Pancreas (tissue), 10 donors: ENCODE measurements at regions not wholly inside any gene's neighbourhood (a gene's known extent, or its start where the extent isn't known, plus 50 kb on each side); places are given as distances from the start of the nearest gene placed in this dataset.
"Not testable (repeated sequence)": the region's sequence is repeated elsewhere in the genome, so short reads cannot be mapped to it uniquely, and the experiment has no call there.

Source experiments
- ATAC-seq, 4 donors: fragments of 200-7000 bp; cut with Tn5 transposase; one replicate each; pipeline versions ENCODE4 v1.8.0 to v1.9.1; 2020; ENCODE audit warnings: mild to moderate bottlenecking in 4 of 4, moderate library complexity in 4 of 4
- DNase-seq, 6 donors: peaks; one replicate each; pipeline ENCODE4 v3.0.0-alpha.2; 2020
- FAIRE-seq: peaks from 2 replicates; lab custom pipeline; 2012; peaks lifted over from hg19 to GRCh38; lab: Jason Lieb, UNC
- H3K27ac ChIP-seq, 4 donors: fragments of 200-600 bp; sonication (generic); 1 replicate in 3 of 4; 2 replicates in 1 of 4; pipeline versions ENCODE4 v1.5.0 to v1.8.0; 2020
- H3K27me3 ChIP-seq, 4 donors: fragments of 200-600 bp; one replicate each; pipeline ENCODE4 v1.8.0; 2021
- H3K36me3 ChIP-seq, 3 donors: fragments of 200-600 bp; sonication (generic) in 1 of 3; one replicate each; pipeline versions ENCODE4 v1.5.0 to v1.8.0; 2020 to 2021
- H3K4me1 ChIP-seq, 3 donors: fragments of 200-600 bp; one replicate each; pipeline ENCODE4 v1.8.0; 2021
- H3K4me3 ChIP-seq, 4 donors: fragments of 200-600 bp; sonication (generic) in 2 of 4; one replicate each; pipeline versions ENCODE4 v1.5.0 to v1.8.0; 2020 to 2021
- H3K9me3 ChIP-seq, 4 donors: fragments of 200-600 bp; one replicate each; pipeline ENCODE4 v1.8.0; 2021
- CTCF ChIP-seq, 4 donors: fragments of 200-600 bp; sonication (generic) in 3 of 4; IDR thresholded peaks; one replicate each; pipeline versions ENCODE4 v1.5.0 to v1.8.0; 2021; ENCODE audit warnings: antibody characterized with exemption in 4 of 4
- WGBS, 2 donors: extraction: QIAGEN DNeasy Blood & Tissue Kit; methylation state at CpG; one replicate each; pipeline ENCODE4 v1.1.7; 2013; 5-methylcytosine and 5-hydroxymethylcytosine counted together
- intact Hi-C, 3 donors: fragments of 100-400 bp; cut with DNase I; formaldehyde crosslinking; loops; one replicate each; pipeline versions ENCODE4 v1.11.1 to v1.14.2; 2022
- donor health status: healthy with polysubstance abuse.
- donor health status: DM: no; HTN: no; CAD: no; lungs with moderate emphysema.
- donor health status: DM: no; HTN: no; CAD: no.
- donor health status: control.
- donor health status: control.
- donor health status: Bipolar disorder and iron deficiency.
- donor health status: DM: yes; HTN: yes; CAD: no.
- donor health status: DM: no; HTN: no; CAD: no.
- donor health status: DM: no; HTN: no; CAD: no.
- donor health status: DM: yes; HTN: yes; CAD: no.

DNA sequence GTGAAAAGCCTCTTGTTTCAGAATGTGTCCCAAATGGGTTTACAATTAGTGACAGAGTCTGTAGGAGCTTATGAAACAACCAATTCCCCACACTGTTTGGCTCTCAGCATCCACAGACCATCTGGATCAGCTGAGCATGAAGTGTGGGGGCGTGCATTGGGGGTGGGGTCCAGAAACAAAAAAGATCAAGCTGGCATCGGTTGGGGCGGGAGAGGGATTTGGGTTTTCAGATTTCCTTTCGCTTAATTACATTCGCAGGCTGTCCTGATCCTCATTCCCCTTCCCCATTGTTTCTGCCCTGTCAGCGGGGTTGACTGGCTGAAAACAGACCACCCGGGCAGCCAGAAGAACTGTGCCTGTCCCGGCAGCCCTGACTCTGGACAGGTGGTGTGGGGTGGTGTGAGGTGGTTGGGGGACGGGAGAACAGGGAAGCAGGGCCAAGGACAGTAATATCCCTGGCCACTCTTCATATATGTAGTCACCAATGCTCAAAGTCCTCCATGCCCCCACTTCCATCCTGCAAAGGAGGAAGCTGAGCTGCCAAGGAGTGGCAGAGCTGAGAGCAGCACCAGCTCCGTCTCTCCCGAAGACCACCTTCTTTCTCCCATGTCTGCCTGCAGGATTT is 92.0 kb downstream of the IER5 start:
- 64 to 66% methylated on average over 11 of the region's 11 CpGs for WGBS, 2 donors
- intact Hi-C loops: loop anchor here in 1 of 3 donors (10.0 kb wide), 1 partner anchor 244 kb away; no protein-coding TSS in a partner anchor
- FAIRE-seq (no peak), ATAC-seq (peak in 2 of 4 donors; percentile 13 to 33), DNase-seq (no peak)
- Histone ChIP-seq H3K4me3 (no peak overlapping the region), H3K27ac (no peak overlapping the region), H3K36me3 (no peaks in the 10 kb centered on the region), H3K27me3 (no peaks in the 10 kb centered on the region), H3K4me1 (no peaks in the 10 kb centered on the region), H3K9me3 (no peaks in the 10 kb centered on the region)
- no peak for TF ChIP-seq CTCF (IDR thresholded peaks at IDR 0.05)

- FAIRE-seq: no peak
- Histone ChIP-seq H3K36me3 (no peaks in the 10 kb centered on the region), H3K4me1 (no peaks in the 10 kb centered on the region), H3K4me3 (no peak overlapping the region), H3K27ac (no peak overlapping the region), H3K9me3 (no peaks in the 10 kb centered on the region), H3K27me3 (no peaks in the 10 kb centered on the region)
- ATAC-seq: no peak
- 64 to 66% methylated on average over 10 to 11 of the region's 11 CpGs for WGBS, 2 donors
- TF ChIP-seq CTCF (IDR thresholded peaks at IDR 0.05): no peak
- no peak for DNase-seq
- intact Hi-C loops: loop anchor here in 1 of 3 donors (10.0 kb wide), 1 partner anchor 243 kb away; no protein-coding TSS in a partner anchor
Observed at GRCh38 chr1:181181792-181182585, 93.5 kb downstream of the IER5 start.

DNA sequence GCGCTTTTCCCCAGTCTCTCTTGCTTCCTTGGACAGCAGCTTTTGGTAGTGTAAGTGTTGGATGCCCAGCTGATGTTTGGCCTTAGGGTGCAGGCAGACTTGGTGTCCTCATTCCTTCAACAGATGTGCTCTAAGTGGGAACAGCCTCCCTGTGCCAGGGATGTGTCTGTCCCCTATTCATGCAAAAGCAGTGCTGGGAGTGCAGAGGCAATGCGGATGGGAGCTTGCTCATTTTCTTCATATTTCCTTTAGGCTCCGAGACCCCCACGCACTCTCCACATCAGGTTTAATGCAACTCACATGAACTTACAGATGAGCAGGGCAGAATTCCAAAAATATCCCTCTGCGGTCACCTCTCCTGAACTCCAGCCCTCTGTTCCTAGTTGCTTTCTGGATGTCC is 96.1 kb downstream of the IER5 start:
- DNase-seq: no peak
- Histone ChIP-seq H3K27me3 (no peaks in the 10 kb centered on the region), H3K9me3 (no peaks in the 10 kb centered on the region), H3K4me3 (no peak overlapping the region), H3K4me1 (no peaks in the 10 kb centered on the region), H3K27ac (no peak overlapping the region), H3K36me3 (no peaks in the 10 kb centered on the region)
- intact Hi-C loops: loop anchor here in 1 of 3 donors (10.0 kb wide), 1 partner anchor 240 kb away; no protein-coding TSS in a partner anchor
- no peak for TF ChIP-seq CTCF (IDR thresholded peaks at IDR 0.05)
- FAIRE-seq: no peak
- ATAC-seq: no peak
- 74 to 84% methylated on average over 5 of the region's 5 CpGs for WGBS, 2 donors

DNA sequence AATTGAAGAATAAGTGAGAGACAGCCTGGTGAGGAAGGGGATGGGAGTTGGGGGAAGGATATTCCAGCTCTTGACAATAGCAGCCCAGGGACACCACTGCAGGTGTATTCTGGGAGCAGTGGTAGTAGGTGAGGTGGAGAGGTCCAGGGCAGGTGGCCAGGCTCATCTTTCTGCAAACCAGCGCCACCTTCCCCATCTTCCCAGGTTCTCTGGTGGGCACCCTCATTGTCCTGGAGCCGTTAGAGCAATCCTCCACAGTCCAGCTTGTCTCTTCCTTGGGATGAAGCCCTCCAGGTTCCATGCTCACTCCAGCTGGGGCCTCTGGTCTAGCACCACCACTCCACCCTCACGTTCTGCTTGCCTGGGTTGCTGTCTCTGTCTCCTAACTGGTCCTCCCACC is 97.0 kb downstream of the IER5 start:
- no peaks in the 10 kb centered on the region for H3K4me1 ChIP-seq
- no peaks in the 10 kb centered on the region for H3K9me3 ChIP-seq
- intact Hi-C loops: loop anchor here in 1 of 3 donors (10.0 kb wide), 1 partner anchor 239 kb away; no protein-coding TSS in a partner anchor
- no peak overlapping the region for H3K4me3 ChIP-seq
- 35 to 57% methylated on average over 3 of the region's 3 CpGs for WGBS, 2 donors
- ATAC-seq (no peak), FAIRE-seq (no peak), DNase-seq (no peak)
- no peak overlapping the region for H3K27ac ChIP-seq
- no peaks in the 10 kb centered on the region for H3K27me3 ChIP-seq
- H3K36me3 ChIP-seq: no peaks in the 10 kb centered on the region
- no peak for TF ChIP-seq CTCF (IDR thresholded peaks at IDR 0.05)

DNA sequence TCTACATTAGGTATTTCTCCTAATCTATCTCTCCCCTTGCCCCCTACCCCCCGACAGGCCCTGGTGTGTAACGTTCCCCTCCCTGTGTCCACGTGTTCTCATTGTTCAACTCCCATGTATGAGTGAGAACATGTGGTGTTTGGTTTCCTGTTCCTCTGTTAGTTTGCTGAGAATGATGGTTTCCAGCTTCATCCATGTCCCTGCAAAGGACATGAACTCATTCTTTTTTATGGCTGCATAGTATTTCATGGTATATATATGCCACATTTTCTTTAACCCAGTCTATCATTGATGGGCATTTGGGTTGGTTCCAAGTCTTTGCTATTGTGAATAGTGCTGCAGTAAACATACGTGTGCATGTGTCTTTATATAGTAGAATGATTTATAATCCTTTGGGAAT is 97.6 kb downstream of the IER5 start:
- H3K4me3 ChIP-seq, H3K27me3 ChIP-seq, ATAC-seq, H3K4me1 ChIP-seq, FAIRE-seq, H3K9me3 ChIP-seq, H3K36me3 ChIP-seq, DNase-seq, H3K27ac ChIP-seq: not testable (repeated sequence)
- WGBS, 2 donors: 55 to 63% methylated on average over 4 of the region's 4 CpGs
- intact Hi-C loops: loop anchor here in 1 of 3 donors (10.0 kb wide), 1 partner anchor 239 kb away; no protein-coding TSS in a partner anchor
